GM18909 (cell line): ENCODE measurements at regions not wholly inside any gene's neighbourhood (a gene's known extent, or its start where the extent isn't known, plus 50 kb on each side); places are given as distances from the start of the nearest gene placed in this dataset.
"Not testable (repeated sequence)": the region's sequence is repeated elsewhere in the genome, so short reads cannot be mapped to it uniquely, and the experiment has no call there.

Experiments
- ATAC-seq: cut with Tn5 transposase; IDR thresholded peaks from one replicate; pipeline ENCODE4 v1.9.1; 2021; ENCODE audit warnings: mild to moderate bottlenecking; ENCODE audit not compliant: unreplicated experiment, poor library complexity

- no peak for ATAC-seq
These were observed 79.1 kb upstream of the ATP2B1 start for GRCh38 chr12:89787763-89788162.

- ATAC-seq = no peak
These were observed 77.7 kb upstream of the ATP2B1 start for GRCh38 chr12:89786177-89786810.

GRCh38 chr12:89783359-89784060 lies 74.9 kb upstream of the ATP2B1 start:
- ATAC-seq = no peak

- ATAC-seq = no peak
These were observed 74.2 kb upstream of the ATP2B1 start for GRCh38 chr12:89782807-89783206.

GRCh38 chr12:89781946-89782550 lies 73.4 kb upstream of the ATP2B1 start:
- no peak for ATAC-seq

- ATAC-seq = no peak
These were observed 72.5 kb upstream of the ATP2B1 start for GRCh38 chr12:89781156-89781555.

GRCh38 chr12:89779090-89779489 lies 70.5 kb upstream of the ATP2B1 start:
- ATAC-seq = no peak

GRCh38 chr12:89777733-89778379 lies 69.2 kb upstream of the ATP2B1 start:
- ATAC-seq = no peak

GRCh38 chr12:89775986-89776365 lies 67.3 kb upstream of the ATP2B1 start:
- ATAC-seq = no peak

- no peak for ATAC-seq
These were observed 66.7 kb upstream of the ATP2B1 start for GRCh38 chr12:89775063-89775985.

GRCh38 chr12:89774645-89775044 lies 66.0 kb upstream of the ATP2B1 start:
- no peak for ATAC-seq

GRCh38 chr12:89770391-89770790 lies 61.8 kb upstream of the ATP2B1 start:
- no peak for ATAC-seq

- no peak for ATAC-seq
These were observed 60.8 kb upstream of the ATP2B1 start for GRCh38 chr12:89769483-89769818.

GRCh38 chr12:89768586-89769482 lies 60.2 kb upstream of the ATP2B1 start:
- ATAC-seq = no peak

- peak; percentile 87 for ATAC-seq
These were observed 57.6 kb upstream of the ATP2B1 start for GRCh38 chr12:89765959-89766824.

- ATAC-seq = not testable (repeated sequence)
These were observed 55.5 kb upstream of the ATP2B1 start for GRCh38 chr12:89764164-89764563.

- no peak for ATAC-seq
These were observed 54.0 kb upstream of the ATP2B1 start for GRCh38 chr12:89762498-89763170.

GRCh38 chr12:89760783-89761182 lies 52.1 kb upstream of the ATP2B1 start:
- peak; percentile 20 for ATAC-seq
